ENCODE measurements at regions not wholly inside any gene's neighbourhood (a gene's known extent, or its start where the extent isn't known, plus 50 kb on each side); places are given as distances from the start of the nearest gene placed in this dataset.

DNA sequence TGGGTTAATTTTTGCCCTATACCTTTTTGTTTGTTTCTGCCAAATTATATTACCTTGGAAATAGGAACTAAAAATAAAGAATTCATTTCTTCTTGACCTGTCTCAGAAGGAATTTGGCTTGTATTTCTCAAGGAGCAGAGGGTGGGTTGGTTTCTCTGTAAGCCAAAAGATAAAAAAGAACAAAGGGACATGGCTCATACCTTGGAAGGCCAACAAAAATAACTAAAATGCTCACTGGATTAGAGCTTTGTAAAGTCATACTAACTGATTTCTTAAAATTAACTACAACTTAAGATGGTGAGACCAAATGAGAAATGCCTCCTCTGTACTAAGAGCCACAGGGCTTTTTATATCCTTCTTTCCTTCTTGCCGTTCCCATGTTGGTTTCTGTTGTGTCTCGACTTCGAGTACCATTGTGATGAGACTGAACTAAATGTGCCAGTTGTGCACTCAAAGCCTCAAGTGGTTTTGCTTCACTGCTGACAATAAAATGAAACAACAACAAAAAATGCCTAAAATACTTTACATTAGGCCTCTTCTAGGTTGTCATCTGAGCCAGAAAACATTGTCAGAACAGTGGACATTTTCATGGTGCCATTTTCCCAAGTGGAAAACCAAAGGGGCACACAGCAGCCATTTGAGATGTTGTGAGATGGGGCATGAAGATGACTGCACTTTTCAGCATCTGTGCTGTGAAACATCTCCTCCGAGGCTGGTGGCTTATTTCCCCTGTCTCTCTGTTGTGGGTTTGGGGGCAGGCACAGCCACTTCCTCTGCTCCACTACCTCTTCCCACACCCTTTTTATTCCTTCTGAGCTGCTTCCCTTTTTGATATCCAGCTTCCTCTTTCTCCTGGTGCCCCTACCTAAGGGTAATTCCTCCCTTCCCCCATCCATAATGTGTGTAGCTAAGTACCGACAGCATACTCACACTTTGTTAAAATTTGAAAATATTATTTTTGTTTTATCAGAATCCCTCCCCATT lies 51.8 kb upstream of the AGR3 start:
- no peak overlapping the region for H3K4me3 ChIP-seq (ENCODE audit: low read depth, low read length)
- 70% methylated on average over 2 of the region's 5 CpGs for WGBS (ENCODE audit: insufficient coverage)
- H3K4me1 ChIP-seq (ENCODE audit: control insufficient read depth, insufficient read depth, low read length) = no peaks in the 10 kb centered on the region
- no peaks in the 10 kb centered on the region for H3K36me3 ChIP-seq (ENCODE audit: control insufficient read depth, insufficient read depth, low read length)
- no peaks in the 10 kb centered on the region for H3K27me3 ChIP-seq (ENCODE audit: control insufficient read depth, insufficient read depth, low read length)
- H3K9me3 ChIP-seq (ENCODE audit: control insufficient read depth, insufficient read depth, low read length) = no peaks in the 10 kb centered on the region
- no peak overlapping the region for H3K27ac ChIP-seq (ENCODE audit: low read depth, low read length)
- DNase-seq (ENCODE audit: low read depth in 4 of 6, low spot score in 6 of 6) = no peak

DNA sequence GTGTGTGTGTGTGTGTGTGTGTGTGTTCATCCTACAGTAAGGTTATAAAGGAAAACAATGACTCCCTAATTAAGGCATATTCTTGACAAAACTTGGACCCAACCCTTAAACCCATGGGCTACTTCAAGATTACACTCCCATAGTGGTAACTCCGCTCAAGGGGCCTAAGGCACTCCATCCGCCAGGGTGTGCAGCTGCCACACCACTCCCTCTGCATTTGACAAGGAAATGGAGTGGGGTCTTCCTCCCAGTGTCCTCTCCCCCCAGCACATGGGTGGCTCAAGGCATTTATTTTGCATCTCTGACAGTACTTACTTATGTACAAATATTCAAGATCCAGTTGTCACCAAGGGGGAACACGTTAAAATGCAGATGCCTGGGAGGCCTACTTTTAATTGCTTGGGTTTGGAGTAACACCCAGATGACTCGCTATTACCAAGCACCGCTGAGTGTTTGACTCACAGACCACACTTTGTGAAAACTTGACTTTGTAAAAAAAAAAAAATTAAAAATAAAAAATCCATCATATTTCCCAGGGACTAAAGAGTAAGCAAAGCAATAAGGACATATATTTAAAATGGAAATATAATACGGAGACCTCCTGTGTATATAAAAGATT lies 53.0 kb upstream of the AGR3 start:
- H3K36me3 ChIP-seq (ENCODE audit: control insufficient read depth, insufficient read depth, low read length) = no peaks in the 10 kb centered on the region
- WGBS (ENCODE audit: insufficient coverage) = 100% methylated on average over 2 of the region's 6 CpGs
- no peak for DNase-seq (ENCODE audit: low read depth in 4 of 6, low spot score in 6 of 6)

DNA sequence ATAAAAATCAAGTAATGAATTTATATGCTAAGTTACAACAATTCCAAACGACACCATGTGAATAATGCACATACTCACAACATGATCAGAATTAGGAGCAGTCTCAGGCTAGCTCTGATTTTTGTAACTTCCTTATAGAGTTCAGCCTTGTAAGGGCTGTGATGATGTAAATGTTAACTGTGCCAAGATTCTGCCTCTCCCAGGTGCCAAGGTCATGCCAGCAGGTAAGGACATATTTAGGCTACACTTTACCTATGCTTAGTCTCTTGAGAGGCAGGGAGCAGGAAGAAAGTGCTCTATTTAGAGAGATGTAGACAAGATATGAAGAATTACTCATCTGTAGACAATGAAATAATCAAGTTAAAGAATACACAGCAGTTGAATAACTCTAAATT lies 53.6 kb upstream of the AGR3 start:
- Histone ChIP-seq H3K4me3 (ENCODE audit: low read depth, low read length) (no peak overlapping the region), H3K9me3 (ENCODE audit: control insufficient read depth, insufficient read depth, low read length) (no peaks in the 10 kb centered on the region), H3K4me1 (ENCODE audit: control insufficient read depth, insufficient read depth, low read length) (no peaks in the 10 kb centered on the region), H3K27ac (ENCODE audit: low read depth, low read length) (no peak overlapping the region), H3K27me3 (ENCODE audit: control insufficient read depth, insufficient read depth, low read length) (no peaks in the 10 kb centered on the region), H3K36me3 (ENCODE audit: control insufficient read depth, insufficient read depth, low read length) (no peaks in the 10 kb centered on the region)
- no CpG with 5 or more reads among the region's 1 CpG for WGBS (ENCODE audit: insufficient coverage)
- DNase-seq (ENCODE audit: low read depth in 4 of 6, low spot score in 6 of 6) = no peak

More for the DNA sequence above, 53.0 kb upstream of the AGR3 start:
- Histone ChIP-seq H3K4me3 (ENCODE audit: low read depth, low read length) (no peak overlapping the region), H3K27ac (ENCODE audit: low read depth, low read length) (no peak overlapping the region), H3K9me3 (ENCODE audit: control insufficient read depth, insufficient read depth, low read length) (no peaks in the 10 kb centered on the region), H3K27me3 (ENCODE audit: control insufficient read depth, insufficient read depth, low read length) (no peaks in the 10 kb centered on the region), H3K4me1 (ENCODE audit: control insufficient read depth, insufficient read depth, low read length) (no peaks in the 10 kb centered on the region)

DNA sequence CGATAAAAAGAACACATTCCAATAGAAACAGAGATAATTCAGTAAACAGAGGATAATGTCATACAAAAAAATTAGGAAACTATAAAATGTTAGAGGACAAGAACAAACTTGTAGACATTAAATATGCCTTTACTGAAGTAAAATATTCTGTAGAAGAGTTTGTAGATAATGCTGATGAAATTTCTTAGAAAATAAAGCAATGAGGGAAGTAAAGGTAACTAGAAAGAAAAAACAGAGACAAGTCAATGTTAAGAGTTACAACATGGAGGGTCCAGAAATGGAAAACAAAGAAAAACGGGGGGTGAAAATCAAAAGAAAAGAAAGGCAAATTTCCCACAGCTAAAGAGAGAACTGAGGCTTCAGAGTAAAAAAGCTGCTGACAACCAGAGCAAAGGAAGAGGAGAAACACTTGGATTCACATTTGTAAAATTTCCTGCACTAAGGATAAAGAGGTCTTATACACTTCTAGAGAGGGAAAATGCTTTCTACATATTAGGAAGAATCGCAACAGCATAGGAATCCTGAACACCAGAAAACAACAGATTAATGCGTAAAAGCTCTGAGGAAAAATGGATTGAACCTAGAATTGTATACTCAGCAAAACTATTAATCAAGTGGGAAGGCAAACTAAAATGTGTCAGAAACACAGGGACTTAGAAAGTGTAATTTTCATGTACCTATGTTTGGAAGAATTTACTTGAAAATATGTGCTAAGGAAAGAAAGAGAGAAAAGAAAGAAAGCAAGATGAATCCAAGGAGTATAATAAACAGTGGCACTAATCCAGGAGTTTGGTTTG lies 55.0 kb upstream of the AGR3 start:
- H3K27me3 ChIP-seq (ENCODE audit: control insufficient read depth, insufficient read depth, low read length) = no peaks in the 10 kb centered on the region
- H3K4me1 ChIP-seq (ENCODE audit: control insufficient read depth, insufficient read depth, low read length) = no peaks in the 10 kb centered on the region
- no peak overlapping the region for H3K4me3 ChIP-seq (ENCODE audit: low read depth, low read length)
- 60% methylated on average over 1 of the region's 4 CpGs for WGBS (ENCODE audit: insufficient coverage)
- no peaks in the 10 kb centered on the region for H3K9me3 ChIP-seq (ENCODE audit: control insufficient read depth, insufficient read depth, low read length)
- no peaks in the 10 kb centered on the region for H3K36me3 ChIP-seq (ENCODE audit: control insufficient read depth, insufficient read depth, low read length)
- no peak for DNase-seq (ENCODE audit: low read depth in 4 of 6, low spot score in 6 of 6)
- H3K27ac ChIP-seq (ENCODE audit: low read depth, low read length) = no peak overlapping the region

DNA sequence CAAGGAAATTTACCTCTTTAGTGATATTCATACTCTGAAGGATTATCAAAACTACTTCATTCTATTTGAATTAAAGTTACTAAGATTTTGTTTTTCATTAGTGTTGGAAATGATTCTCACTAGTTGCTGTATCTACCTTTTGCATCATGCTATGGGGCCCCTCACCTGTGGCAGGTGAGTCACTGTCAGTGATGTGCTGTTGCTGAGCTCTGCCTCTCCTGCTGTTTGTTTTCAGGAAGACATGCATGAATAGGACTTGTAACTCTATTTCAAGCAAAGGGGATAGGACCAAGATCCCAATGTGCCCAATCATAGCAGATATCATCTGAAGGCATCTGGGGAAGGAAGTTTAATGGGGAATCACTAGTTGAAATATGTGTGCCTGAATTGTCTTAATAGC lies 57.4 kb upstream of the AGR3 start:
- H3K4me3 ChIP-seq (ENCODE audit: low read depth, low read length) = no peak overlapping the region
- no peaks in the 10 kb centered on the region for H3K4me1 ChIP-seq (ENCODE audit: control insufficient read depth, insufficient read depth, low read length)
- H3K9me3 ChIP-seq (ENCODE audit: control insufficient read depth, insufficient read depth, low read length) = no peaks in the 10 kb centered on the region
- H3K36me3 ChIP-seq (ENCODE audit: control insufficient read depth, insufficient read depth, low read length) = no peaks in the 10 kb centered on the region
- H3K27ac ChIP-seq (ENCODE audit: low read depth, low read length) = no peak overlapping the region
- no peak for DNase-seq (ENCODE audit: low read depth in 4 of 6, low spot score in 6 of 6)
- H3K27me3 ChIP-seq (ENCODE audit: control insufficient read depth, insufficient read depth, low read length) = no peaks in the 10 kb centered on the region

- no peak overlapping the region for H3K4me3 ChIP-seq (ENCODE audit: low read depth, low read length)
- no peaks in the 10 kb centered on the region for H3K9me3 ChIP-seq (ENCODE audit: control insufficient read depth, insufficient read depth, low read length)
- H3K4me1 ChIP-seq (ENCODE audit: control insufficient read depth, insufficient read depth, low read length) = no peaks in the 10 kb centered on the region
- no peak for DNase-seq (ENCODE audit: low read depth in 4 of 6, low spot score in 6 of 6)
- no peak overlapping the region for H3K27ac ChIP-seq (ENCODE audit: low read depth, low read length)
- no peaks in the 10 kb centered on the region for H3K27me3 ChIP-seq (ENCODE audit: control insufficient read depth, insufficient read depth, low read length)
- H3K36me3 ChIP-seq (ENCODE audit: control insufficient read depth, insufficient read depth, low read length) = no peaks in the 10 kb centered on the region
Measured at GRCh38 chr7:16940776-16941175, 59.0 kb upstream of the AGR3 start.

- H3K27me3 ChIP-seq (ENCODE audit: control insufficient read depth, insufficient read depth, low read length) = no peaks in the 10 kb centered on the region
- H3K4me3 ChIP-seq (ENCODE audit: low read depth, low read length) = no peak overlapping the region
- WGBS (ENCODE audit: insufficient coverage) = 95% methylated on average over 21 of the region's 21 CpGs
- no peaks in the 10 kb centered on the region for H3K36me3 ChIP-seq (ENCODE audit: control insufficient read depth, insufficient read depth, low read length)
- H3K27ac ChIP-seq (ENCODE audit: low read depth, low read length) = no peak overlapping the region
- no peaks in the 10 kb centered on the region for H3K4me1 ChIP-seq (ENCODE audit: control insufficient read depth, insufficient read depth, low read length)
- no peak for DNase-seq (ENCODE audit: low read depth in 4 of 6, low spot score in 6 of 6)
- peaks cover 2% of the 10 kb centered on the region for H3K9me3 ChIP-seq (ENCODE audit: control insufficient read depth, insufficient read depth, low read length)
Measured at GRCh38 chr7:16942929-16943509, 61.2 kb upstream of the AGR3 start.

GRCh38 chr7:16944936-16945335 lies 63.2 kb upstream of the AGR3 start:
- Histone ChIP-seq H3K27ac (ENCODE audit: low read depth, low read length) (no peak overlapping the region), H3K9me3 (ENCODE audit: control insufficient read depth, insufficient read depth, low read length) (peaks cover 5% of the 10 kb centered on the region), H3K4me1 (ENCODE audit: control insufficient read depth, insufficient read depth, low read length) (no peaks in the 10 kb centered on the region), H3K27me3 (ENCODE audit: control insufficient read depth, insufficient read depth, low read length) (no peaks in the 10 kb centered on the region), H3K36me3 (ENCODE audit: control insufficient read depth, insufficient read depth, low read length) (no peaks in the 10 kb centered on the region), H3K4me3 (ENCODE audit: low read depth, low read length) (no peak overlapping the region)
- WGBS (ENCODE audit: insufficient coverage) = no CpG with 5 or more reads among the region's 1 CpG
- no peak for DNase-seq (ENCODE audit: low read depth in 4 of 6, low spot score in 6 of 6)

GRCh38 chr7:16945372-16945771 lies 63.6 kb upstream of the AGR3 start:
- DNase-seq (ENCODE audit: low read depth in 4 of 6, low spot score in 6 of 6) = no peak
- WGBS (ENCODE audit: insufficient coverage) = 89% methylated on average over 5 of the region's 5 CpGs
- Histone ChIP-seq H3K36me3 (ENCODE audit: control insufficient read depth, insufficient read depth, low read length) (no peaks in the 10 kb centered on the region), H3K4me1 (ENCODE audit: control insufficient read depth, insufficient read depth, low read length) (no peaks in the 10 kb centered on the region), H3K4me3 (ENCODE audit: low read depth, low read length) (no peak overlapping the region), H3K9me3 (ENCODE audit: control insufficient read depth, insufficient read depth, low read length) (peaks cover 5% of the 10 kb centered on the region), H3K27me3 (ENCODE audit: control insufficient read depth, insufficient read depth, low read length) (no peaks in the 10 kb centered on the region), H3K27ac (ENCODE audit: low read depth, low read length) (no peak overlapping the region)

Measured in spinal cord (tissue), 9 donors.